ENCODE measurements at regions not wholly inside any gene's neighbourhood (a gene's known extent, or its start where the extent isn't known, plus 50 kb on each side); places are given as distances from the start of the nearest gene placed in this dataset.

- Histone ChIP-seq H3K79me2 (ENCODE audit: control insufficient read depth, low read length) (no peaks in the 10 kb centered on the region), H3K9me2 (replicated peaks; ENCODE audit: control insufficient read depth, low read length) (no peaks in the 10 kb centered on the region), H4K20me1 (ENCODE audit: control insufficient read depth, insufficient read depth, low read depth, low read length) (no peaks in the 10 kb centered on the region), H3F3A (ENCODE audit: control insufficient read depth, insufficient read depth) (no peaks in the 10 kb centered on the region), H3K36me3 (ENCODE audit: control insufficient read depth, low read length) (no peaks in the 10 kb centered on the region), H3K4me1 (ENCODE audit: control insufficient read depth, low read length) (no peaks in the 10 kb centered on the region), H3K27ac (ENCODE audit: low read depth, low read length) (no peak overlapping the region), H3K4me2 (ENCODE audit: low read length) (no peak overlapping the region), H3K4me3 (ENCODE audit: low read length) (no peak overlapping the region), H3K9me3 (ENCODE audit: control insufficient read depth, insufficient read depth, low read length) (no peaks in the 10 kb centered on the region), H3K27me3 (ENCODE audit: control insufficient read depth, low read length) (no peaks in the 10 kb centered on the region)
- no peak for TF ChIP-seq EZH2phosphoT487 (IDR thresholded peaks at IDR 0.05; ENCODE audit: borderline replicate concordance, low read length)
- TF ChIP-seq, protein P1, sequence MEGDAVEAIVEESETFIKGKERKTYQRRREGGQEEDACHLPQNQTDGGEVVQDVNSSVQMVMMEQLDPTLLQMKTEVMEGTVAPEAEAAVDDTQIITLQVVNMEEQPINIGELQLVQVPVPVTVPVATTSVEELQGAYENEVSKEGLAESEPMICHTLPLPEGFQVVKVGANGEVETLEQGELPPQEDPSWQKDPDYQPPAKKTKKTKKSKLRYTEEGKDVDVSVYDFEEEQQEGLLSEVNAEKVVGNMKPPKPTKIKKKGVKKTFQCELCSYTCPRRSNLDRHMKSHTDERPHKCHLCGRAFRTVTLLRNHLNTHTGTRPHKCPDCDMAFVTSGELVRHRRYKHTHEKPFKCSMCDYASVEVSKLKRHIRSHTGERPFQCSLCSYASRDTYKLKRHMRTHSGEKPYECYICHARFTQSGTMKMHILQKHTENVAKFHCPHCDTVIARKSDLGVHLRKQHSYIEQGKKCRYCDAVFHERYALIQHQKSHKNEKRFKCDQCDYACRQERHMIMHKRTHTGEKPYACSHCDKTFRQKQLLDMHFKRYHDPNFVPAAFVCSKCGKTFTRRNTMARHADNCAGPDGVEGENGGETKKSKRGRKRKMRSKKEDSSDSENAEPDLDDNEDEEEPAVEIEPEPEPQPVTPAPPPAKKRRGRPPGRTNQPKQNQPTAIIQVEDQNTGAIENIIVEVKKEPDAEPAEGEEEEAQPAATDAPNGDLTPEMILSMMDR (IDR thresholded peaks at IDR 0.05; ENCODE audit: low read depth, low read length, poor library complexity, severe bottlenecking): no peak
Measured at GRCh38 chr5:5899716-5900115, 477.2 kb downstream of the ICE1 start.

GRCh38 chr5:5888284-5888683 is 465.8 kb downstream of the ICE1 start:
- TF ChIP-seq, protein P1 (IDR thresholded peaks at IDR 0.05; ENCODE audit: low read depth, low read length, poor library complexity, severe bottlenecking): no peak
- TF ChIP-seq EZH2phosphoT487 (IDR thresholded peaks at IDR 0.05; ENCODE audit: borderline replicate concordance, low read length): no peak
- no peaks in the 10 kb centered on the region for H3K79me2 ChIP-seq (ENCODE audit: control insufficient read depth, low read length)

GRCh38 chr5:5887833-5888232 is 465.4 kb downstream of the ICE1 start:
- no peak overlapping the region for H3K4me2 ChIP-seq (ENCODE audit: low read length)
- no peak for TF ChIP-seq EZH2phosphoT487 (IDR thresholded peaks at IDR 0.05; ENCODE audit: borderline replicate concordance, low read length)
- TF ChIP-seq, protein P1 (IDR thresholded peaks at IDR 0.05; ENCODE audit: low read depth, low read length, poor library complexity, severe bottlenecking): no peak
- no peak overlapping the region for H3K27ac ChIP-seq (ENCODE audit: low read depth, low read length)
- H3K79me2 ChIP-seq (ENCODE audit: control insufficient read depth, low read length): no peaks in the 10 kb centered on the region
- H3K4me1 ChIP-seq (ENCODE audit: control insufficient read depth, low read length): no peaks in the 10 kb centered on the region
- H3K36me3 ChIP-seq (ENCODE audit: control insufficient read depth, low read length): no peaks in the 10 kb centered on the region
- H3K9me2 ChIP-seq (replicated peaks; ENCODE audit: control insufficient read depth, low read length): no peaks in the 10 kb centered on the region
- no peaks in the 10 kb centered on the region for H3K9me3 ChIP-seq (ENCODE audit: control insufficient read depth, insufficient read depth, low read length)
- H3F3A ChIP-seq (ENCODE audit: control insufficient read depth, insufficient read depth): no peaks in the 10 kb centered on the region
- H3K27me3 ChIP-seq (ENCODE audit: control insufficient read depth, low read length): no peaks in the 10 kb centered on the region
- no peak overlapping the region for H3K4me3 ChIP-seq (ENCODE audit: low read length)
- no peaks in the 10 kb centered on the region for H4K20me1 ChIP-seq (ENCODE audit: control insufficient read depth, insufficient read depth, low read depth, low read length)

More at GRCh38 chr5:5888284-5888683, 465.8 kb downstream of the ICE1 start:
- Histone ChIP-seq H3K4me2 (ENCODE audit: low read length) (no peak overlapping the region), H3K27me3 (ENCODE audit: control insufficient read depth, low read length) (no peaks in the 10 kb centered on the region), H3K4me3 (ENCODE audit: low read length) (no peak overlapping the region), H3K9me2 (replicated peaks; ENCODE audit: control insufficient read depth, low read length) (no peaks in the 10 kb centered on the region), H3K9me3 (ENCODE audit: control insufficient read depth, insufficient read depth, low read length) (no peaks in the 10 kb centered on the region), H3K4me1 (ENCODE audit: control insufficient read depth, low read length) (no peaks in the 10 kb centered on the region), H3K36me3 (ENCODE audit: control insufficient read depth, low read length) (no peaks in the 10 kb centered on the region), H4K20me1 (ENCODE audit: control insufficient read depth, insufficient read depth, low read depth, low read length) (no peaks in the 10 kb centered on the region), H3F3A (ENCODE audit: control insufficient read depth, insufficient read depth) (no peaks in the 10 kb centered on the region), H3K27ac (ENCODE audit: low read depth, low read length) (no peak overlapping the region)

All from DOHH2 (cell line).